K562 (cell line): ENCODE measurements at regions not wholly inside any gene's neighbourhood (a gene's known extent, or its start where the extent isn't known, plus 50 kb on each side); places are given as distances from the start of the nearest gene placed in this dataset.

Experiments used
- ETV6 ChIP-seq, 3 experiments: fragments of 150-350 bp in 1 of 3; sonication (generic) in 1 of 3; formaldehyde crosslinking in 1 of 3; IDR thresholded peaks; 2 replicates each; pipeline versions ENCODE4 v1.6.1 to v1.8.0; 2014 to 2022; ENCODE audit warnings: borderline replicate concordance in 2 of 3, low read depth in 2 of 3, antibody characterized with exemption in 1 of 3, low read length in 1 of 3, mild to moderate bottlenecking in 1 of 3, missing genetic modification reagents in 1 of 3
- HNRNPUL1 ChIP-seq: fragments of 200-400 bp; formaldehyde crosslinking; IDR thresholded peaks from 2 replicates; pipeline ENCODE4 v1.6.1; 2017; ENCODE audit warnings: low read length
- MED1 ChIP-seq: sonication (generic); formaldehyde crosslinking; IDR thresholded peaks from 2 replicates; pipeline ENCODE4 v1.8.1; 2023; ENCODE audit warnings: missing genetic modification reagents, borderline replicate concordance
- NR2F6 ChIP-seq: fragments of 450-650 bp; formaldehyde crosslinking; IDR thresholded peaks from 2 replicates; pipeline ENCODE4 v1.4.0; 2020; ENCODE audit warnings: mild to moderate bottlenecking
- PCBP1 ChIP-seq: fragments of 200-400 bp; formaldehyde crosslinking; IDR thresholded peaks from 2 replicates; pipeline ENCODE4 v1.6.1; 2018; ENCODE audit warnings: mild to moderate bottlenecking, low read depth, low read length; ENCODE audit not compliant: poor library complexity, severe bottlenecking
- POLR2B ChIP-seq: fragments of 450-650 bp; IDR thresholded peaks from 2 replicates; pipeline ENCODE4 v1.6.1; 2018; ENCODE audit warnings: low read depth; ENCODE audit not compliant: partially characterized antibody
- POLR3A ChIP-seq: IDR thresholded peaks from 2 replicates; pipeline ENCODE4 v1.6.1; 2011; ENCODE audit warnings: borderline replicate concordance, mild to moderate bottlenecking, moderate library complexity; ENCODE audit not compliant: insufficient read length, insufficient read depth; ENCODE audit errors: extremely low read depth
- SMARCB1 ChIP-seq: IDR thresholded peaks from 2 replicates; pipeline ENCODE4 v1.6.1; 2011; ENCODE audit warnings: improper control_type of control experiment, low read depth; ENCODE audit not compliant: insufficient read length
- TAF7 ChIP-seq: fragments of 450-650 bp; IDR thresholded peaks from 2 replicates; pipeline ENCODE4 v1.6.1; 2016; ENCODE audit warnings: missing genetic modification characterization, missing compliant biosample characterization
- ZC3H11A ChIP-seq: IDR thresholded peaks from 2 replicates; pipeline ENCODE4 v1.6.1; 2012; ENCODE audit warnings: low read depth, low read length, improper control_type of control experiment
- ZFP91 ChIP-seq: sonication (generic); formaldehyde crosslinking; IDR thresholded peaks from 2 replicates; pipeline ENCODE4 v1.8.0; 2022; ENCODE audit warnings: mild to moderate bottlenecking, missing genetic modification reagents
- ZFX ChIP-seq: sonication (generic); formaldehyde crosslinking; IDR thresholded peaks from 2 replicates; pipeline ENCODE4 v1.8.0; 2022; ENCODE audit warnings: mild to moderate bottlenecking, missing genetic modification reagents, moderate library complexity
- ZNF165 ChIP-seq: fragments of 250-450 bp; sonication (Bioruptor Pico); IDR thresholded peaks from 2 replicates; pipeline ENCODE4 v1.4.0; 2020; ENCODE audit warnings: borderline replicate concordance
- ZNF197 ChIP-seq: fragments of 200-800 bp; sonication (Bioruptor generic); IDR thresholded peaks from 2 replicates; pipeline ENCODE4 v1.6.1; 2016; ENCODE audit warnings: low read depth, missing genetic modification characterization, missing compliant biosample characterization
- ZNF253 ChIP-seq: fragments of 250-450 bp; sonication (Bioruptor Pico); conservative IDR thresholded peaks from 2 replicates; pipeline ENCODE4 v1.6.1; 2021; ENCODE audit warnings: mild to moderate bottlenecking
- ZNF408 ChIP-seq: fragments of 250-450 bp; sonication (Bioruptor Pico); IDR thresholded peaks from 2 replicates; pipeline ENCODE4 v1.4.0; 2020; ENCODE audit warnings: low read depth, mild to moderate bottlenecking, moderate library complexity
- ZNF561 ChIP-seq: fragments of 450-650 bp; formaldehyde crosslinking; conservative IDR thresholded peaks from 2 replicates; pipeline ENCODE4 v1.4.0; 2020; ENCODE audit warnings: mild to moderate bottlenecking, moderate library complexity
- TF ChIP-seq, protein P1 (sequence below): fragments of 450-650 bp; IDR thresholded peaks from 2 replicates; pipeline ENCODE4 v1.6.1; 2016; ENCODE audit warnings: antibody characterized with exemption
- TF ChIP-seq, protein P2 (sequence below): IDR thresholded peaks from 2 replicates; pipeline ENCODE4 v1.6.1; 2016; ENCODE audit warnings: missing genetic modification characterization, missing compliant biosample characterization

DNA sequence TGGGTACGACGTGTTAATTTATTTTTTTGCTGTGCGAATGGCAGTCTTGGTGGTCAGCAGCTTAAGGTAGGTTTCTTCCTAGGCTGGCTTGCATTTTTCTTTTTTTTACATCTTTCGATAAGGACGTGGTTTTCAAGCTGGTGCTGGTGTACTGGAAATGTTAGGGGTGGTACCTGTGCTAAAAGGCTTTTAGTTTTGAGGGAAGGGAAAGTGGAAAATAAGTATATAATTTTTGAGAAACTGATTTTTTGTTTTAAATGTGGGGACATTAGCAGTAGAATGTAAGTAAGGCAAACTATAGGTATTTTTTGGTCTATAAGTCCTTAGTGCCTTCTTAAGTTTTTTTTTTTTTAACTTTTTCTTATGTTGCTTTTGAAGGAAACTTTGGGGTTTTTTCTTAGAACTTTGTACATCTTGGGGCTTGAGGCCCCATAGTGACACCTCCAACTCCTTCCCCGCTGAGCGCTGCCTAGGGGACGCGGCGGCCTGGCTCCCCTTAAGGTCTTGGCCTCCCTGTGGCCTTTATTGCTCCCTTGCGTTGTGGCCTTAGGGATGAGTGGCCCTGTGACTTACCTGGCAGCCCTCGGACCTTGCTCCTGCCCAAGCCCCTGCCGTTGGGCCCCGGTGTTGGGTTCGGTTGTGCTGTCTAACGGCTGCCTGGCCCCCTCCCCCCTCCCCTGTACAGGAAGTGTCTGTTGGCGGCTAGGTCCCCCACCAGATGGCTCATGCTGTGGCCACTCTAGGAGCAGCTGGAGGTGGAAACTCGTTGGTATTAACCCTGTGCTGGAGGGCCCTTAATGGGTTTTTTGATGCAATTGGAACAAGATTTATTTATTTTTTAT is 88.0 kb upstream of the RPRML start (continued):
- TF ChIP-seq ETV6 (IDR thresholded peaks at IDR 0.05; ENCODE audit: borderline replicate concordance in 1 of 2, low read depth in 2 of 2, low read length in 1 of 2) (no peak), ETV6 (CRISPR knock-in tag; IDR thresholded peaks at IDR 0.05; ENCODE audit: borderline replicate concordance) (0 out of 2 replicates have a peak, but pooled peaks have one; percentile 56), ZC3H11A (no peak), NR2F6 (no peak), POLR3A (no peak), POLR2B (peak; percentile 95), ZNF561 (CRISPR knock-in tag) (no peak), MED1 (CRISPR knock-in tag) (no peak), ZNF253 (CRISPR knock-in tag) (no peak), SMARCB1 (no peak), ZNF197 (CRISPR knock-in tag) (no peak), ZFP91 (CRISPR knock-in tag) (no peak), ZFX (peak; percentile 99), TAF7 (tag) (peak; percentile 75), PCBP1 (peak; percentile 72), HNRNPUL1 (no peak), ZNF165 (CRISPR knock-in tag) (no peak), ZNF408 (CRISPR knock-in tag) (no peak)
- TF ChIP-seq, protein P1, sequence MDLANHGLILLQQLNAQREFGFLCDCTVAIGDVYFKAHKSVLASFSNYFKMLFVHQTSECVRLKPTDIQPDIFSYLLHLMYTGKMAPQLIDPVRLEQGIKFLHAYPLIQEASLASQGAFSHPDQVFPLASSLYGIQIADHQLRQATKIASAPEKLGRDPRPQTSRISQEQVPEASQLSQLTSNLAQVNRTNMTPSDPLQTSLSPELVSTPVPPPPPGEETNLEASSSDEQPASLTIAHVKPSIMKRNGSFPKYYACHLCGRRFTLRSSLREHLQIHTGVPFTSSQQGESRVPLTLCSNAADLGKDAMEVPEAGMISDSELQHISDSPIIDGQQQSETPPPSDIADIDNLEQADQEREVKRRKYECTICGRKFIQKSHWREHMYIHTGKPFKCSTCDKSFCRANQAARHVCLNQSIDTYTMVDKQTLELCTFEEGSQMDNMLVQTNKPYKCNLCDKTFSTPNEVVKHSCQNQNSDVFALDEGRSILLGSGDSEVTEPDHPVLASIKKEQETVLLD = peak; percentile 66; the same call in 1 of the 2 replicates
- TF ChIP-seq, protein P2, sequence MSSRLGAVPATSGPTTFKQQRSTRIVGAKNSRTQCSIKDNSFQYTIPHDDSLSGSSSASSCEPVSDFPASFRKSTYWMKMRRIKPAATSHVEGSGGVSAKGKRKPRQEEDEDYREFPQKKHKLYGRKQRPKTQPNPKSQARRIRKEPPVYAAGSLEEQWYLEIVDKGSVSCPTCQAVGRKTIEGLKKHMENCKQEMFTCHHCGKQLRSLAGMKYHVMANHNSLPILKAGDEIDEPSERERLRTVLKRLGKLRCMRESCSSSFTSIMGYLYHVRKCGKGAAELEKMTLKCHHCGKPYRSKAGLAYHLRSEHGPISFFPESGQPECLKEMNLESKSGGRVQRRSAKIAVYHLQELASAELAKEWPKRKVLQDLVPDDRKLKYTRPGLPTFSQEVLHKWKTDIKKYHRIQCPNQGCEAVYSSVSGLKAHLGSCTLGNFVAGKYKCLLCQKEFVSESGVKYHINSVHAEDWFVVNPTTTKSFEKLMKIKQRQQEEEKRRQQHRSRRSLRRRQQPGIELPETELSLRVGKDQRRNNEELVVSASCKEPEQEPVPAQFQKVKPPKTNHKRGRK (tag) = no peak
